ENCODE measurements at regions not wholly inside any gene's neighbourhood (a gene's known extent, or its start where the extent isn't known, plus 50 kb on each side); places are given as distances from the start of the nearest gene placed in this dataset.

- H3K27ac Mint-ChIP-seq, result no peak overlapping the region
- H3K9me3 Mint-ChIP-seq, result no peaks in the 10 kb centered on the region
- H3K36me3 Mint-ChIP-seq, result no peaks in the 10 kb centered on the region
- ATAC-seq (no peak), DNase-seq (ENCODE audit: low spot score) (no peak)
- H3K4me1 Mint-ChIP-seq, result no peaks in the 10 kb centered on the region
- POLR2A ChIA-PET, result no interaction called here
- H3K27me3 Mint-ChIP-seq (ENCODE audit: low read depth), result peaks cover 2% of the 10 kb centered on the region; the same call in 1 of the 2 replicates
- no peak overlapping the region for H3K4me3 Mint-ChIP-seq
- no peak for TF ChIP-seq FOXP1 (CRISPR knock-in tag; IDR thresholded peaks at IDR 0.05; ENCODE audit: borderline replicate concordance)
- no peak for TF ChIP-seq TCF7 (CRISPR knock-in tag; IDR thresholded peaks at IDR 0.05; ENCODE audit: low read depth)
- TF ChIP-seq SOX15 (CRISPR knock-in tag; IDR thresholded peaks at IDR 0.05), result no peak
- TF ChIP-seq IRF1 (CRISPR knock-in tag; IDR thresholded peaks at IDR 0.05), result no peak
- TF ChIP-seq, protein P1, sequence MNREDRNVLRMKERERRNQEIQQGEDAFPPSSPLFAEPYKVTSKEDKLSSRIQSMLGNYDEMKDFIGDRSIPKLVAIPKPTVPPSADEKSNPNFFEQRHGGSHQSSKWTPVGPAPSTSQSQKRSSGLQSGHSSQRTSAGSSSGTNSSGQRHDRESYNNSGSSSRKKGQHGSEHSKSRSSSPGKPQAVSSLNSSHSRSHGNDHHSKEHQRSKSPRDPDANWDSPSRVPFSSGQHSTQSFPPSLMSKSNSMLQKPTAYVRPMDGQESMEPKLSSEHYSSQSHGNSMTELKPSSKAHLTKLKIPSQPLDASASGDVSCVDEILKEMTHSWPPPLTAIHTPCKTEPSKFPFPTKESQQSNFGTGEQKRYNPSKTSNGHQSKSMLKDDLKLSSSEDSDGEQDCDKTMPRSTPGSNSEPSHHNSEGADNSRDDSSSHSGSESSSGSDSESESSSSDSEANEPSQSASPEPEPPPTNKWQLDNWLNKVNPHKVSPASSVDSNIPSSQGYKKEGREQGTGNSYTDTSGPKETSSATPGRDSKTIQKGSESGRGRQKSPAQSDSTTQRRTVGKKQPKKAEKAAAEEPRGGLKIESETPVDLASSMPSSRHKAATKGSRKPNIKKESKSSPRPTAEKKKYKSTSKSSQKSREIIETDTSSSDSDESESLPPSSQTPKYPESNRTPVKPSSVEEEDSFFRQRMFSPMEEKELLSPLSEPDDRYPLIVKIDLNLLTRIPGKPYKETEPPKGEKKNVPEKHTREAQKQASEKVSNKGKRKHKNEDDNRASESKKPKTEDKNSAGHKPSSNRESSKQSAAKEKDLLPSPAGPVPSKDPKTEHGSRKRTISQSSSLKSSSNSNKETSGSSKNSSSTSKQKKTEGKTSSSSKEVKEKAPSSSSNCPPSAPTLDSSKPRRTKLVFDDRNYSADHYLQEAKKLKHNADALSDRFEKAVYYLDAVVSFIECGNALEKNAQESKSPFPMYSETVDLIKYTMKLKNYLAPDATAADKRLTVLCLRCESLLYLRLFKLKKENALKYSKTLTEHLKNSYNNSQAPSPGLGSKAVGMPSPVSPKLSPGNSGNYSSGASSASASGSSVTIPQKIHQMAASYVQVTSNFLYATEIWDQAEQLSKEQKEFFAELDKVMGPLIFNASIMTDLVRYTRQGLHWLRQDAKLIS (CRISPR knock-in tag; IDR thresholded peaks at IDR 0.05; ENCODE audit: borderline replicate concordance), result no peak
- TF ChIP-seq, protein P2, sequence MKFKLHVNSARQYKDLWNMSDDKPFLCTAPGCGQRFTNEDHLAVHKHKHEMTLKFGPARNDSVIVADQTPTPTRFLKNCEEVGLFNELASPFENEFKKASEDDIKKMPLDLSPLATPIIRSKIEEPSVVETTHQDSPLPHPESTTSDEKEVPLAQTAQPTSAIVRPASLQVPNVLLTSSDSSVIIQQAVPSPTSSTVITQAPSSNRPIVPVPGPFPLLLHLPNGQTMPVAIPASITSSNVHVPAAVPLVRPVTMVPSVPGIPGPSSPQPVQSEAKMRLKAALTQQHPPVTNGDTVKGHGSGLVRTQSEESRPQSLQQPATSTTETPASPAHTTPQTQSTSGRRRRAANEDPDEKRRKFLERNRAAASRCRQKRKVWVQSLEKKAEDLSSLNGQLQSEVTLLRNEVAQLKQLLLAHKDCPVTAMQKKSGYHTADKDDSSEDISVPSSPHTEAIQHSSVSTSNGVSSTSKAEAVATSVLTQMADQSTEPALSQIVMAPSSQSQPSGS (CRISPR knock-in tag; IDR thresholded peaks at IDR 0.05; ENCODE audit: borderline replicate concordance, low read depth), result no peak
- TF ChIP-seq HMGA2 (CRISPR knock-in tag; IDR thresholded peaks at IDR 0.05), result no peak
- no peak for TF ChIP-seq RELA (CRISPR knock-in tag; IDR thresholded peaks at IDR 0.05; ENCODE audit: borderline replicate concordance)
- CTCF ChIA-PET, result no interaction called here
Observed at GRCh38 chr7:45235905-45236304, 78.3 kb downstream of the RAMP3 start.

- no peak for TF ChIP-seq ATF1 (CRISPR knock-in tag; IDR thresholded peaks at IDR 0.05)
- no peak overlapping the region for H3K27ac Mint-ChIP-seq
- DNase-seq (ENCODE audit: low spot score) (no peak), ATAC-seq (no peak)
- no peaks in the 10 kb centered on the region for H3K36me3 Mint-ChIP-seq
- H3K4me1 Mint-ChIP-seq, result no peaks in the 10 kb centered on the region
- peaks cover 2% of the 10 kb centered on the region; the same call in 1 of the 2 replicates for H3K27me3 Mint-ChIP-seq (ENCODE audit: low read depth)
- ChIA-PET POLR2A (no interaction called here), CTCF (interaction anchor here (1.6 kb wide), 1 partner anchor 19 kb away, joined by 6 read pairs; no protein-coding TSS in a partner anchor)
- H3K9me3 Mint-ChIP-seq, result no peaks in the 10 kb centered on the region
- H3K4me3 Mint-ChIP-seq, result no peak overlapping the region
Observed at GRCh38 chr7:45236666-45237065, 79.1 kb downstream of the RAMP3 start.

- Mint-ChIP-seq H3K27ac (no peak overlapping the region), H3K36me3 (no peaks in the 10 kb centered on the region), H3K4me1 (no peaks in the 10 kb centered on the region), H3K27me3 (ENCODE audit: low read depth) (peaks cover 2% of the 10 kb centered on the region; the same call in 1 of the 2 replicates), H3K9me3 (no peaks in the 10 kb centered on the region), H3K4me3 (no peak overlapping the region)
- CTCF ChIA-PET, result interaction anchor here (1.6 kb wide), 1 partner anchor 21 kb away, joined by 6 read pairs; no protein-coding TSS in a partner anchor
- POLR2A ChIA-PET, result interaction anchor here (1.6 kb wide), 1 partner anchor 8 kb away, joined by 3 read pairs; no protein-coding TSS in a partner anchor
- DNase-seq (ENCODE audit: low spot score) (no peak), ATAC-seq (peak; percentile 53)
- no peak for TF ChIP-seq IRF2 (CRISPR knock-in tag; IDR thresholded peaks at IDR 0.05; ENCODE audit: borderline replicate concordance, low read depth)
- TF ChIP-seq, protein P3, sequence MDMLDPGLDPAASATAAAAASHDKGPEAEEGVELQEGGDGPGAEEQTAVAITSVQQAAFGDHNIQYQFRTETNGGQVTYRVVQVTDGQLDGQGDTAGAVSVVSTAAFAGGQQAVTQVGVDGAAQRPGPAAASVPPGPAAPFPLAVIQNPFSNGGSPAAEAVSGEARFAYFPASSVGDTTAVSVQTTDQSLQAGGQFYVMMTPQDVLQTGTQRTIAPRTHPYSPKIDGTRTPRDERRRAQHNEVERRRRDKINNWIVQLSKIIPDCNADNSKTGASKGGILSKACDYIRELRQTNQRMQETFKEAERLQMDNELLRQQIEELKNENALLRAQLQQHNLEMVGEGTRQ (CRISPR knock-in tag; IDR thresholded peaks at IDR 0.05), result no peak
- no peak for TF ChIP-seq ZNF232 (CRISPR knock-in tag; IDR thresholded peaks at IDR 0.05)
- no peak for TF ChIP-seq MXD4 (CRISPR knock-in tag; IDR thresholded peaks at IDR 0.05; ENCODE audit: borderline replicate concordance)
- TF ChIP-seq, protein P4, sequence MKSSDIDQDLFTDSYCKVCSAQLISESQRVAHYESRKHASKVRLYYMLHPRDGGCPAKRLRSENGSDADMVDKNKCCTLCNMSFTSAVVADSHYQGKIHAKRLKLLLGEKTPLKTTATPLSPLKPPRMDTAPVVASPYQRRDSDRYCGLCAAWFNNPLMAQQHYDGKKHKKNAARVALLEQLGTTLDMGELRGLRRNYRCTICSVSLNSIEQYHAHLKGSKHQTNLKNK (CRISPR knock-in tag; IDR thresholded peaks at IDR 0.05), result no peak
- no peak for TF ChIP-seq GRHL2 (CRISPR knock-in tag; IDR thresholded peaks at IDR 0.05; ENCODE audit: insufficient replicate concordance, severe bottlenecking)
- no peak for TF ChIP-seq NFE2L1 (CRISPR knock-in tag; IDR thresholded peaks at IDR 0.05)
- no peak for TF ChIP-seq NFYB (CRISPR knock-in tag; conservative IDR thresholded peaks at IDR 0.05; ENCODE audit: low read depth)
- TF ChIP-seq CBFB (CRISPR knock-in tag; IDR thresholded peaks at IDR 0.05; ENCODE audit: low read depth), result no peak
- no peak for TF ChIP-seq PREB (CRISPR knock-in tag; IDR thresholded peaks at IDR 0.05; ENCODE audit: borderline replicate concordance)
- no peak for TF ChIP-seq ATF3 (CRISPR knock-in tag; conservative IDR thresholded peaks at IDR 0.05)
Observed at GRCh38 chr7:45237788-45238461, 80.3 kb downstream of the RAMP3 start.

Measured in WTC11 (cell line).